Lower leg skin (tissue), 4 donors: ENCODE measurements at regions not wholly inside any gene's neighbourhood (a gene's known extent, or its start where the extent isn't known, plus 50 kb on each side); places are given as distances from the start of the nearest gene placed in this dataset.

ENCODE experiments used
- DNase-seq, 2 donors: peaks; one replicate each; pipeline ENCODE4 v3.0.0-alpha.2; 2019; ENCODE audit warnings: low spot score in 2 of 2
- H3K4me3 ChIP-seq: fragments of 200-600 bp; sonication (generic); 2 replicates; pipeline ENCODE4 v1.5.1; 2017; ENCODE audit warnings: mild to moderate bottlenecking, low read depth; ENCODE audit not compliant: poor library complexity, severe bottlenecking
- CTCF ChIP-seq, 3 donors: fragments of 450-650 bp; IDR thresholded peaks; one replicate each; pipeline ENCODE4 v1.5.1; 2016; ENCODE audit warnings: antibody characterized with exemption in 3 of 3, mild to moderate bottlenecking in 3 of 3, moderate library complexity in 2 of 3
- POLR2A ChIP-seq, 2 donors: fragments of 450-650 bp; IDR thresholded peaks; one replicate each; pipeline ENCODE4 v1.6.1; 2016 to 2017; ENCODE audit warnings: antibody characterized with exemption in 2 of 2, mild to moderate bottlenecking in 1 of 2, moderate library complexity in 1 of 2
- WGBS, 2 donors: methylation state at CpG; one replicate each; pipeline ENCODE4 v1.1.5; 2018; 5-methylcytosine and 5-hydroxymethylcytosine counted together
- intact Hi-C: fragments of 100-400 bp; cut with DNase I; formaldehyde crosslinking; loops from one replicate; pipeline ENCODE4 v1.15.0; 2023; ENCODE audit warnings: low total_unique reads

DNA sequence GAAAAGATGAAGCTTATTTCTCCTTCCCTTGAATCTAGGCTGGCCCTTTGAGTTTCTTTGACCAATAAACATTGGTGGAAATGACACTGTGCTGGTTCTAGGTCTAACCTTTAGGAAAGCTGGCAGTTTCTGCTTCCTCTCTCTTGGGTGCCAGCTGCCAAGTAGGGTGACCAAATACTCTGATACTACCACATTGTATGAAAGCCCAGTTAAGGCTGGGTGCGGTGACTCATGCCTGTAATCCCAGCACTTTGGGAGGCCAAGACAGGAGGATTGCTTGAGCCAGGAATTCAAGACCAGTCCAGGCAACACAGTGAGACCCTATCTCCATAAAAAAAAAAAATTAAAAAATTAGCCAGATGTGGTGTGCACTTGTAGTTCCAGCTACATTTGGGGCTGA lies 320.7 kb downstream of the ZNF621 start:
- H3K4me3 ChIP-seq: no peak overlapping the region
- 95 to 96% methylated on average over 1 of the region's 1 CpG for WGBS, 2 donors
- TF ChIP-seq POLR2A (IDR thresholded peaks at IDR 0.05) (no peak), CTCF (IDR thresholded peaks at IDR 0.05) (no peak)
- intact Hi-C loops: no loop called here
- no peak for DNase-seq

- WGBS, 2 donors: 63 to 82% methylated on average over 1 of the region's 1 CpG
- H3K4me3 ChIP-seq: no peak overlapping the region
- intact Hi-C loops: no loop called here
- DNase-seq: no peak
- TF ChIP-seq POLR2A (IDR thresholded peaks at IDR 0.05) (no peak), CTCF (IDR thresholded peaks at IDR 0.05) (no peak)
Measured at GRCh38 chr3:40845916-40846315, 321.2 kb downstream of the ZNF621 start.

GRCh38 chr3:40846451-40846850 lies 321.7 kb downstream of the ZNF621 start:
- TF ChIP-seq CTCF (IDR thresholded peaks at IDR 0.05) (no peak), POLR2A (IDR thresholded peaks at IDR 0.05) (no peak)
- 71 to 89% methylated on average over 1 of the region's 1 CpG for WGBS, 2 donors
- no peak overlapping the region for H3K4me3 ChIP-seq
- intact Hi-C loops: no loop called here
- no peak for DNase-seq

- 68 to 73% methylated on average over 6 of the region's 6 CpGs for WGBS, 2 donors
- no peak for DNase-seq
- no peak overlapping the region for H3K4me3 ChIP-seq
- intact Hi-C loops: no loop called here
- no peak for TF ChIP-seq POLR2A (IDR thresholded peaks at IDR 0.05)
- TF ChIP-seq CTCF (IDR thresholded peaks at IDR 0.05): no peak
Measured at GRCh38 chr3:40847551-40847992, 322.8 kb downstream of the ZNF621 start.

DNA sequence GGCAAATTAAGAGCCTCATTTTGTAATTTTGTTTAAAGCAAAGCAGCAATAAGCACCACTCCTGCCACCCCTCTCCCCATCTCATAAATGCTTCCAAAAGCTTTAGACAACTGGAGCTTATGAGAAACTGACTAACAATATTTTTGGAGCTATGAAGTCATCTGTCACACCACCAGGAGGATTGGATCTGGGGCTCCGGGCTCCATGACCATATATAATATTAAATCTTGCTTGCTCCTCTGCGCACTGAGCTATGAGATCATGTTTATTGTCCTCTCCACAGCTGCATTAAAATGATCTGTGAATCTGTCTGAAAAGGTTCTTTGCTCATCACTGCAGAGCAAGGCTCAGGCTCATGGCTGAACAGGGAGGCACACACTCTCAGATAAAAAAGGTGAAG lies 323.7 kb downstream of the ZNF621 start:
- intact Hi-C loops: no loop called here
- no peak for DNase-seq
- WGBS, 2 donors: 89 to 92% methylated on average over 2 of the region's 2 CpGs
- no peak for TF ChIP-seq CTCF (IDR thresholded peaks at IDR 0.05)
- TF ChIP-seq POLR2A (IDR thresholded peaks at IDR 0.05): no peak
- no peak overlapping the region for H3K4me3 ChIP-seq

- no peak for TF ChIP-seq CTCF (IDR thresholded peaks at IDR 0.05)
- TF ChIP-seq POLR2A (IDR thresholded peaks at IDR 0.05): no peak
- intact Hi-C loops: no loop called here
- no peak overlapping the region for H3K4me3 ChIP-seq
- no peak for DNase-seq
- WGBS, 2 donors: 63 to 68% methylated on average over 4 of the region's 4 CpGs
Measured at GRCh38 chr3:40850861-40851260, 326.1 kb downstream of the ZNF621 start.
